ENCODE measurements at regions not wholly inside any gene's neighbourhood (a gene's known extent, or its start where the extent isn't known, plus 50 kb on each side); places are given as distances from the start of the nearest gene placed in this dataset.

DNA sequence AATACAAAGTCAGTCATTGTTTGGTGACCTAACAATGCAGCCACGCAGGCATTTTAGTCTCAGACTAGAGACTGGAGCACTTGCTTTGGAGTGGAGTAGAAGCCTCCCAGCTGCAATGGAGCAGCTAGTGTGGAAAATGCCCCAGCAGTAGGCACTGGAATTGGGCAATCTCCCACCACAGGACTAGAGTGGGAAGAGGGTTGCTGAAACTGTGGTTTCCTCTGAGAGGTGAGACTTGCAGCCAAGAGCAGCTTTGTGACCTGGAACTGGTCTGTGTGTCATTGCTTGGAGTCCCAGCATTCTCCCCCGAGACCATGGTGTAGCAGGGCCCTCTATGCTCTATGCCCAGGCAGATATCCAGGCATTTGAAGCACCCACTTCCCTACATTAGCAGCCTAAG lies 556.3 kb downstream of the UQCRFS1 start:
- no peaks in the 10 kb centered on the region for H3K23me2 ChIP-seq (ENCODE audit: insufficient read length, low read depth, low read length, poor library complexity, severe bottlenecking)
- no peak for DNase-seq

More for the DNA sequence above, 556.3 kb downstream of the UQCRFS1 start:
- Histone ChIP-seq H3K79me2 (ENCODE audit: insufficient read depth, low read length) (no peaks in the 10 kb centered on the region), H2AFZ (ENCODE audit: low read length) (no peak overlapping the region), H3K18ac (ENCODE audit: insufficient read length, low read depth, low read length) (no peak overlapping the region), H3K27me3 (ENCODE audit: insufficient read depth, low read length) (no peaks in the 10 kb centered on the region), H3T11ph (ENCODE audit: low read length) (no peak overlapping the region), H3K4me1 (ENCODE audit: insufficient read depth, low read length) (no peaks in the 10 kb centered on the region), H3K23ac (ENCODE audit: insufficient read length, low read depth, low read length) (no peak overlapping the region), H3K9ac (ENCODE audit: extremely low read depth, insufficient read length, low read length) (no peak overlapping the region), H2BK120ac (ENCODE audit: low read depth, low read length, poor library complexity, severe bottlenecking) (no peak overlapping the region), H2BK5ac (ENCODE audit: insufficient read length, low read length) (no peak overlapping the region), H3K9me3 (ENCODE audit: control insufficient read depth, low read depth, low read length) (no peaks in the 10 kb centered on the region), H3K4me2 (ENCODE audit: insufficient read depth, insufficient read length, low read length) (no peak overlapping the region), H4K20me1 (ENCODE audit: control insufficient read depth, insufficient read depth, insufficient read length) (no peaks in the 10 kb centered on the region), H2AK5ac (ENCODE audit: insufficient read length, low read length) (no peak overlapping the region), H3K56ac (ENCODE audit: insufficient read length, low read depth, low read length) (no peak overlapping the region), H4K8ac (replicated peaks; ENCODE audit: insufficient read length, low read depth, low read length) (no peak overlapping the region), H3K79me1 (ENCODE audit: insufficient read depth, low read depth, low read length, poor library complexity, severe bottlenecking) (no peaks in the 10 kb centered on the region), H2BK12ac (ENCODE audit: insufficient read length, low read depth, low read length) (no peak overlapping the region), H4K91ac (ENCODE audit: insufficient read length, low read depth, low read length) (no peak overlapping the region), H2BK20ac (ENCODE audit: low read depth, low read length, poor library complexity, severe bottlenecking) (no peak overlapping the region), H4K5ac (ENCODE audit: insufficient read length, low read depth, low read length) (no peak overlapping the region), H3K4ac (ENCODE audit: low read depth, low read length) (no peak overlapping the region), H3K27ac (ENCODE audit: insufficient read length, low read depth, low read length) (no peak overlapping the region), H2BK15ac (ENCODE audit: low read depth, low read length) (no peak overlapping the region), H3K14ac (ENCODE audit: insufficient read depth, low read length) (no peak overlapping the region)
- peaks cover 3 to 4% of the 10 kb centered on the region in 2 experiments; a peak in 3 of 4 replicates for H3K4me1 Mint-ChIP-seq
- no peaks in the 10 kb centered on the region for H3K36me3 Mint-ChIP-seq (ENCODE audit: insufficient read depth in 1 of 3, low read depth in 3 of 3)
- WGBS (ENCODE audit: extremely low coverage, insufficient read length, low lambda C conversion rate): no CpG with 5 or more reads among the region's 2 CpGs
- H3K27me3 Mint-ChIP-seq (ENCODE audit: low read depth): peaks cover 4% of the 10 kb centered on the region; the same call in 1 of the 2 replicates
- H3K27ac Mint-ChIP-seq: no peak overlapping the region
- no peak overlapping the region for H3K4me3 Mint-ChIP-seq
- H3K9me3 Mint-ChIP-seq: peaks cover 0 to 13% of the 10 kb centered on the region in 2 experiments; a peak in 4 of 5 replicates
- TF ChIP-seq, protein P1, sequence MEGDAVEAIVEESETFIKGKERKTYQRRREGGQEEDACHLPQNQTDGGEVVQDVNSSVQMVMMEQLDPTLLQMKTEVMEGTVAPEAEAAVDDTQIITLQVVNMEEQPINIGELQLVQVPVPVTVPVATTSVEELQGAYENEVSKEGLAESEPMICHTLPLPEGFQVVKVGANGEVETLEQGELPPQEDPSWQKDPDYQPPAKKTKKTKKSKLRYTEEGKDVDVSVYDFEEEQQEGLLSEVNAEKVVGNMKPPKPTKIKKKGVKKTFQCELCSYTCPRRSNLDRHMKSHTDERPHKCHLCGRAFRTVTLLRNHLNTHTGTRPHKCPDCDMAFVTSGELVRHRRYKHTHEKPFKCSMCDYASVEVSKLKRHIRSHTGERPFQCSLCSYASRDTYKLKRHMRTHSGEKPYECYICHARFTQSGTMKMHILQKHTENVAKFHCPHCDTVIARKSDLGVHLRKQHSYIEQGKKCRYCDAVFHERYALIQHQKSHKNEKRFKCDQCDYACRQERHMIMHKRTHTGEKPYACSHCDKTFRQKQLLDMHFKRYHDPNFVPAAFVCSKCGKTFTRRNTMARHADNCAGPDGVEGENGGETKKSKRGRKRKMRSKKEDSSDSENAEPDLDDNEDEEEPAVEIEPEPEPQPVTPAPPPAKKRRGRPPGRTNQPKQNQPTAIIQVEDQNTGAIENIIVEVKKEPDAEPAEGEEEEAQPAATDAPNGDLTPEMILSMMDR (conservative IDR thresholded peaks at IDR 0.05): no peak
